Frontal cortex (tissue), 3 donors: ENCODE measurements at regions not wholly inside any gene's neighbourhood (a gene's known extent, or its start where the extent isn't known, plus 50 kb on each side); places are given as distances from the start of the nearest gene placed in this dataset.

Source experiments
- DNase-seq, 2 donors: peaks; one replicate each; pipeline ENCODE4 v3.0.0; 2012; ENCODE audit warnings: low spot score in 2 of 2
- FAIRE-seq: peaks from 2 replicates; lab custom pipeline; 2012; peaks lifted over from hg19 to GRCh38; lab: Jason Lieb, UNC
- donor health status: control.
- donor health status: control.
- donor health status: control.

DNA sequence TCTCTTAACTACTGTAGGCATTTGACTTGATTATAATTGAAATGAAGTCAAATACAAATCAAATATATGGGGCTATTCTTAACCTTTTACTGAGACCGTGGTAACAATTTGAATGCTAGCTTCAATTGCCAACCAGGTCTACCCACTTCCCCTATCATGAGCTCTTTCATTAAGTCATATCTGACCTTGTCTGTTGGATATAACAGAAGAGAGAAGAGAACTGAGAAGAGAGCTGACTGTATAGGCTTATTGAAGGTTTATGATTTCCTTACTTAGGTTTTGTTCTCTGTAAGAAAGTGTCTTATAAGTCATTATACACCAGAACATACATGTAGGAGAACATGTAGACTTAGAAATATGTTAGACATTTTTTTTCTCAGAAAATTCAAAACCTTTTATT, 549.4 kb downstream of the COL12A1 start:
- FAIRE-seq = no peak

DNA sequence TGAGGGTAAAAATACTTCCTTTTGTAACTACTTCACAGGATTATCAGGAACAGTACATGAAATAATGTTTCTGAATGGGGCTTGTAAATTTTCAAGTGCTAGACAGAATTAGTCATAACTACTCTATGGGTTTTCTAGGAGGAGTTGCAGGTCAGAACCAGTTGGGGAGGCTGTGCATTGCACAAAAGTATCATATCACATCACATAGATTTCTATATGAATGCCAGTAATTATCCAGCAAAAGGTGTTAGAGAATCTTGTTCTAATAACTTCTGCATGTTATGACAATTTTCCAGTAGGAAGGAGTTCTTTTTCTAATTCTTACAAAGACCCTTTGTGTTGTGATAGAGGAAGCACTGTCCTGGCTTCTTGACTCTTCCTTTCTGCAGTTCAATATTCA, 551.6 kb downstream of the COL12A1 start:
- FAIRE-seq (no peak), DNase-seq (no peak)

More for the DNA sequence above, 549.4 kb downstream of the COL12A1 start:
- no peak for DNase-seq

DNA sequence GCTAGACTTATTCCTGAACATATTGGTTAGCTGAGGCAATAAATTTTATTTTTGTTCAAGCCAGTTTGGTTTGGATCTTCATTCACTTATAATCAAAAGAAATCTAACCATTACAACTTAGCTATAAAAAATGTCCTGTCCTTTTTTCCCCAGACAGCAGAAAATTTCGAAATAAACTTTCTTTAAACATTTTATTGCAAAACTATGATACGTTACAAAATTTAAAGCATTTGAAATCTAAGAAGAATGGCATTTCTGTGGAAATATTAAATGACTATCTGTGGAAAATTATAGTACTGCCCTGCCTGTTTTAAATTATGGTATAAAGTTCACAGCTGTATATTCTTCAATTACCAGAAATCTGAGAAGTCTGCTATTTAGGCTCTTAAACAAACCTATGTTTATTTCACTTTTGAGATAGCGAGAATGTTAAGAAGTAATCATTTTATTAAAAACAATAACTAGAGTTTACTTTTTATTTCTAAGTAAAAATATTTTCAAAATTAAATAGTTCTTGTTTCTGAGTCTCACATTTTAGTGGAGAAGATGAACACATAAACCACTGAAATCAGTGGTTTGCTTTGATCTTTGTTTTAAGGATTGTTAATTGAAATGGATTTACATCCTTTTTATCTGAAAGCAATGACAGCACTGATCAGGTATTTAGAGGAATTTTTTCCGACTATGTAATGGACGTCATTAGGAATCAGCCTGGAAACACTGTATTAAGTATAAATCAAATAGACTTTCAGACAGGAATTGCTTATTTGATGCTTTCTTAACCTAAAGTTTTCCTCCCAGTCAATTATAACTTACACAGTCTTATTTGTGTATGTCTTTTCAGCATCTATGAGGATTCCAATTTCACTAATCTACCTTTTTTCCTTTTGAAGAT, 553.7 kb downstream of the COL12A1 start:
- FAIRE-seq (no peak), DNase-seq (no peak)

DNA sequence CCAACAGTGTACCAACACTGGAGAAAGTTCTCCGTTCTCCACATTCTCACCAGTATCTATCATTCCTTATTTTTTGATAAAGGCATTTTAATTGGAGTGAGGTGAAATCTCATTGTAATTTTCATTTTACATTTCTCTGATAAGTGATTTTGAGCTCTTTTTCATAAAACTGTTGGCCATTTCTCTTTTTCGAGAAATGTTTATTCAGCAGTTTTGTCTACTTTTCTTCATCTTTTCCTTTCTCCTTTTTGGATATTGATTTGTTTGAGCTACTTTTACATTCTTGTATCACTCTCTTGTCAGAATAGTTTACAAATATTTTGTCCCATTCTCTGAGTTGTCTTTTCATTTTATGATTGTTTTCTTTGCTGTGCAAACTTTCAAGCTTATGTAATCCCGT, 555.2 kb downstream of the COL12A1 start:
- DNase-seq = no peak
- no peak for FAIRE-seq

DNA sequence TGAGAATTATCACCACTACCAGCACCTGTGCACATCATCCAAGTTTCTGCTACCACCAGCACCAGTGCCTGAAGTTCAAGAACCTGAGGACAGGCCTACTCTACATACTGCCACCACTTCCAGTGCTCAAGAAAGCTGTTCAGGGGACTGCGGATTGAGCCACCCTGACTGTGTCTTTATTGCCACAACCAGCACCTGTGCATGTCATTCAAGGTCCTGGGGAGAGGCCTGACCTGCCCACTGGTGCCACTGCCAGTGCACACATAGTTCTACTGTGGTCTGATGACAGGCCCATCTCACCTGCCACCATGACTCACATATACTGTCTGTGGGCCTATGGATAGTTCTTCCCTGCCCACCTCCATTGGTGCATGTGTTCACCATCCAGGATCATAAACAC, 559.4 kb downstream of the COL12A1 start:
- DNase-seq (no peak), FAIRE-seq (no peak)

DNA sequence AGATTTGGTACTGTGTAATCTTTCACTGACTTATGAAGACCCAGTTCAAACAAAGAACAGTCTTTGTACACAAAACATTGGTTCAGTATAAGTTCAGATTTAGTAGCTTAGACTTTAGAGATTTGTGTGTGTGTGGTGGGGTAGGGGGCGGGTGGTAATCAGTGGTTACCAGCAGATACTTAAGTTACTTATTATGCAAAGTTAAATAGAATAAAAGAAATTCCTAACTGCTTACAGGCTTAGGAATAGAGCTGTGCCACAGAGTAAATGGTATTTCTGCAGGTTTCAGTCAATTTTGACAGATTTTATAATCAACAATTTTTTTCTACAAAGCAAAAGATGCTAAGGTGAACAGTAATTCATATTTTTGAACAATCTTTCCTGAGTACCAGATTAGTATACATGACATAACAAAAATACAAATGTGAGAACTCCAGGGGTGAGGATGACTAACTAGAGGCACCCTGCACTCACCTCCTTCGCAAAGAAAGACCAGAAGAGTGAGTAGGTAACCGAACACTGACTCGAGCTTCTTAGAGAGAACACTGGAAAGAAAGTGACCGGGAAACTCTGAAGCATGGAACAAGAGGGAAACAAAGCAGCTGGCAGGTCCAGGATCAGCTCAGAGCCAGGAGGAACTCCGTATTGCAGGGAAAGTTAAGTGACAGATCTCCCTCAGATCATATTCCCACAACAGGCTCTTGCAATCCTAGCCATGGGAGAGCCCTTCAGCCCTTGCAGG, 560.6 kb downstream of the COL12A1 start:
- FAIRE-seq (no peak), DNase-seq (no peak)

DNA sequence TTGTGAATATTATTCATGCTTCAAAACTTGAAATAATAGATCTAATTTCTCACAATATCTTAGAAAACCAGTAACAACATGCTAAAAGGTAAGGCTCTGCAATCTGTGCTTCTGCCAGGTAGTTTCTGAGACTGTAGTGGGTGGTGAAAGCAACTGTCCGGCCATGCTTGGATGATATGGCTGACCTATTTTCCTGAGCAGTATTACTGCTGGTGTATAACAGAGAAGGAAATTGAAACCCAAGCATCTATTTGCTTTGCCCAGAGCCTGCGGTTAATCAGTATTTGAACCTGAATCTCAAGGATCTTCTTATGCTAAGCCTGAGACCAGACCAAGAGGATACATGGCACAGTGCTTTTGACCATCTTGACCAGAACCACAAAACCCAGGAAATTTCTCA, 563.8 kb downstream of the COL12A1 start:
- FAIRE-seq = no peak
- DNase-seq = no peak

DNA sequence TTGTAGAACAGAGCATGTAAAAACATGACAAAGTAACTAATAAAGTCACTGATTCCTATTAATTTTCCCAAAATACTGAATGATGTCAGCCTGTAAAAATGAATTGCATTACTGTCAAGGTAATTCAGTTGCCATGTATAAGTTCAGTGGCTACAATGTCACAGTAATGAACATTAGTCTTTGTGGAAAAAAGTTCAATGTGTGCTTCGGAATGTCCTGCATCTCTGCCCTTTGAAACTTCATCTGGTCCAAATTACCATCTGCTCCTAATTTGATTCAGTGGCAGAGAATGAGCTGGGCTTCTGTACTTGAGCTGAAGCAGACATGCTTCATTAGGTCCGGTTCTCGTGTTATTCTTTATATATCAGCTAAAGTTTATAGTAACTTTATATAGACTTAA, 567.4 kb downstream of the COL12A1 start:
- DNase-seq (no peak), FAIRE-seq (no peak)

DNA sequence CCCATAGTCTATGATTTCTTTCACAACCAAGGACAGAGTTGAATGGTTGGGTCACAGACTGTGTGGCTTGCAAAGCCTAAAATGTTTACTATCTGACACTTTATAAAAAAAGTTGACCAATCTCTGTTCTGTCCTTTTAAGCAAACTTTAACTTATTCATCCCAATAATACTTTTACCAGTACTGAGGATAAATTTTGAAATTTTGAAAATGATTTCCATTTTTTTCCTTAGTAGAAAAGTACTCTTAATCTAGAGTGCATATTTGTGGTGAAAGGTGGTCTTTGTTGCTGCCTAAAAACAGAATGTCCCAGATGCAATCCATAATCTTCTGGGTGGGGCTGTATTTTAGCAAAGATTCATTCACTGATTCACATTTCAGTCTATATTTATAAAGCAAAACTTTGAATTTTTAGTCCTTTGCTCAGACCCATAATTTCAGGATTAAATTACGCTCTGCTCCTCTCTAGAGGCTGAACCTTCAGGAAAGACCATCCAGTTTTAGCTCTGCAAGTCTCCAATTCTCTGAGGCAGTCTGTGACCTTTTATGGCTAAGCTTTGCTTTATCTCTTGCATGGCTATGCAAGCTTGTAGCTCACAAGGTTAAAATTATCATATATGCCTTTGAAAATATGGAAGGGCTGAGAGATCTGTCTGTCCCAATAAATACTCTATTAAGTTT, 573.5 kb downstream of the COL12A1 start:
- FAIRE-seq = no peak
- no peak for DNase-seq

DNA sequence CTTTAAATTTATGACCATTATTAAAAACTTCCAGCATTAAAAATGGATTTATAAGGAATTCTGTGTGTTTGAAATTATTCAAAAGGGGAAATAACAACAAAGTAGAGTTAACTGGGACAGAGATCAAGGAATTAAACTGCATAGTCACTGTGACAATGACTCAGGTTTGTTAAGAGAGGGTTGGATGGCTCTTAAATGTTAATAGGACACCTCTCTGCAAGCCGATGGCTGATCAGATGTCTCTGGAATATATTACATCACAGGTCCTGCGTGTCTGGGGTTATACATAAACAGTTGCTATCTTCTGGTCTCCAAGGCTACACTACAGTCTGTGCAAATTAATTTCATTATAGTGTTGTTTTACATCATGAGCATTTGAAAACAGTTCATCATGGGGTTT, 574.3 kb downstream of the COL12A1 start:
- no peak for DNase-seq

DNA sequence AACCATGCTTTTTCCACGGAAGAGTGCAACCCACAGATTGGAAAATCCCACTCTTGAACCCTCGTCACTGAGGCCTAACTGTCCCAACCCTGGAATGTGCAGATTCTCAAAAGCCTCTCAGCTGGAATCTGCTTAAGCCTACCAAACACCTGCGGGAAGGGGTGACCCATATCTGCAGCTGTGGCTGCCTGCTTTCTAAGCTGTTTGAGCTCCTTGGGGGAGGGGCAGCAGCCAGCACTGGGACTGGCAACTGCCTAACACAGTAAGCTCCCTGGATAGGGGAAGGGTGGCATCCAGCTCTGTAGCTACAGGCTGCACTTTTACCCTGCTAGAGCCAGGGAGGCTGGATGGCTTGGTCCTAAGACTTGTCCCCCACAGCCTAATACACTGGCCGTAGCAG, 579.6 kb downstream of the COL12A1 start:
- DNase-seq (no peak), FAIRE-seq (no peak)

More for the DNA sequence above, 574.3 kb downstream of the COL12A1 start:
- FAIRE-seq = no peak

DNA sequence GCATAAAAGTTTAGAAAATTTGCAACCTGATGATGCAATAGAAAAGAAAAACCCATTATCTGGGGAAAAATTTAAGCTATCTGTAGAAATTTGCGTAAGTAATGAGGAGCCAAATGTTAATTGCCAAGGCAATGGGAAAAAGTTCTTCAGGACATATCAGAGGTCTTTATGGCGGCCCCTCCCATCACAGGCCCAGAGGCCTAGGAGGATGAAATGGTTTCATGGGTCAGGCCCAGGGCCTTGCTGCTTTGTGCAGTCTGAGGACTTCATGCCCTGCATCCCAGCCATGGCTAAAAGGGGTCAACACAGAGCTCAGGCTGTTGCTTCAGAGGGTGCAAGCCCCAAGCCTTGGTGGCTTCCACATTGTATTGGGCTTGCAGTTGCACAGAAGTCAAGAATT, 582.8 kb downstream of the COL12A1 start:
- FAIRE-seq (no peak), DNase-seq (no peak)

DNA sequence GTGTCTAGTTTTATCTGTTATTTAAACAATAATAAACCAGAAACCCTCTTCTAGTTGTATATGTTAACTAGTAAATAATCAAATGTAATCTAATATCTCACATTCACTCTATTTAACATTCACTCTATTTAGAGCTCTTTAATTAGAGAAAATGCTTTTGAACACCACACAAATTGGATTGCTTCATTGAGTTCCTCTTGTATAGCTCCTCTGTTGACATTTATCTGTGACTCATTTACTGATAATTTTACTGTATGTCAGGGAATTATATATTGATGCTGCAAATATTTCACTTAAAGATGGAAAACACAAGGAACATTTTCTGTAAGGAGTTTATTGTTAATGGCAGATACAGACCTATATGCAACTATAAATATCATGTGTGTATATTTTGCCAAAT, 594.6 kb downstream of the COL12A1 start:
- FAIRE-seq (no peak), DNase-seq (no peak)

DNA sequence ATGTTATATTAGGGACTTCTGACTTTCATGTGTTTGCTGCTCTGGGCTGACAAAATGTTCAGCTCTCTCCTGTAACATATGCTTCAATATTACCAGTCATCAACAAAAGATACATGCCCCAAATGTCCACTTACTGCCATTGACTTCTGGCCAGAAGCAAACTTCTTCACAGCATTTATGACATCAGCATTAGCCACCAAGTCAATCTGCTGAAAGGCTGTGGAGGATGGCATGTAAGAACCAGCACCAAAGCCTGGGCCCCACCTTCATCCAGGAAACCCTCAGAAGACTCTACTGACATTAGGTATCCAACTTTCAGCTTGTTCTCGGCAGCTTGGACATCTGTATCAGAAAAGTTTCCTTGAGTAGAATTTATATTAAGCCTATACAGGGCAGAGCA, 595.5 kb downstream of the COL12A1 start:
- FAIRE-seq = no peak
- DNase-seq = no peak

DNA sequence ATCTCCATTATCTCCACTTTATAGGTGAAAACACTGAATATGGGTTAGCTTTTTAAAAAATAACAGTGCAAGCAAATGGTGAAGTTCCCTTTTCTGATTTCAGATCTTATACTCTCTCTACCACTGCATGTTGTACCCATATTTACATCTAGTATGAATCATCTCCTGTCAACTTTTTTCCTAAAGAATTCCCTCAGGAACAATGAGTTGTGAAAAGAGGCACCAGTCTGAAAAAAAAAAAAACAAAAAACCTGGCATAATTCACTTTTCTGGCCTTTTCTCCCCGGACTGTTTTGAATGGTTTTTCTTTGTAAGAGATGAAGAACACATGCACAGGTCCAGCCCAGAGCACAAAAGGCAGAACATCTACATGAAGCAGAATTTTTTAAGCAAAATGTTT, 596.0 kb downstream of the COL12A1 start:
- FAIRE-seq (no peak), DNase-seq (no peak)

DNA sequence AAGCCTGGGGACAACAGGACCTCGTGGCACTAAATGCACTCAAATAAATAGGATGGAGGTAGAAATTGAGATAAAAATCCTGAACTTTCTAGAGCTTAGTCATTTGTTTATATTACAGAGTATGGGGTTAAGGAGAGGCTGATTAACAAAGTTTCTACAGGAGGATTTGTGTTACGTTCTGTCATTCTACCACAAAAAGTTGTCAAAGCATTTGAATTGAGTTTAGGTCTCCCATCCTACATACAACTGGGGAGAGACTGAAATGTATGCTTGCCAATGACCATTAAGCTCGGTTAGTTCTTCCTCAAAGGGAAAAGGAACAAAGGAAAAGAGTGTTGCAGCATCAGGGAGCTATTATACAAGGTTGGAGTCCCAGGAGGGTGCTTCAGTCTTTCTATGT, 597.9 kb downstream of the COL12A1 start:
- FAIRE-seq = no peak
- no peak for DNase-seq

DNA sequence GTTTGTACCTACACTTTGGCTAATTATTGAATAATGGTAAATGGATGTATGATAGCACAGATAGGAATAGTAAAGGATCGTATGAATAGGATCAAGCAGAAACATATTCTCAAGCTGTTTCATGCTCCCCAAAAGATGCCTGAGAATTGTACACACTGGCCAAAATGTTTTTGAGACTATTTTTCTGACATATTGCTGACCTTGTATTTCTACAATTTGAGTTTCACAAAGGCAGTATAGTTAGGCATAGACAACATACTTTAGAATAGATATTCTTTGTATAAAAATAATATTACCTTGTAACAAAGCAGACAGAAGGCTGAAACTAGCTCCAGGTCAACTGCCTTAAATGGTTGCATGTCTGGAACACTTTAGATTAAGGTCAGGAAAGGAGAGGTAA, 598.4 kb downstream of the COL12A1 start:
- FAIRE-seq = no peak

DNA sequence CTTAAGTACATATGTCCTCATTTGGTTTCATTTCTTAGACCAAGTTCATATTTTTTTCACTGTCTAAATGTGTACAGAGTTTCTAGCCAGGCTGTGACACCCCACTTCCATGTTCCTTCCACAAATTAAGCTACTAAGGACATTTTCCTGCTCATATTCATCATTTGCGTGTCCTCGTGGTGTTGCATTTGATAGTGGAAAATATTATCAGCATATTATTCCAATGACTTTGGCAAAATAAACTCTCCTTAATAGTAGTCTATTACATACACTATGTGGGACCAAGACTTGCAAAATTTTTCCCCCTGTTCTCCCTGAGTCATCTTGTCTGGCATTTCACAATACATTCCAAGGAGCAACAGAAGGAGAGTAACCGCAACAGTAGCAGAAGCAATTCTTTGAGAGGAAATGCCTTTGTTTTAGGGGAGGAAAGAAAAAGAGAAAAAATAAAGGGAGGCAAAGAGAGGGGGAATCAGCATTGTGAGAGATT, 599.2 kb downstream of the COL12A1 start:
- DNase-seq (no peak), FAIRE-seq (no peak)

More for the DNA sequence above, 598.4 kb downstream of the COL12A1 start:
- no peak for DNase-seq

DNA sequence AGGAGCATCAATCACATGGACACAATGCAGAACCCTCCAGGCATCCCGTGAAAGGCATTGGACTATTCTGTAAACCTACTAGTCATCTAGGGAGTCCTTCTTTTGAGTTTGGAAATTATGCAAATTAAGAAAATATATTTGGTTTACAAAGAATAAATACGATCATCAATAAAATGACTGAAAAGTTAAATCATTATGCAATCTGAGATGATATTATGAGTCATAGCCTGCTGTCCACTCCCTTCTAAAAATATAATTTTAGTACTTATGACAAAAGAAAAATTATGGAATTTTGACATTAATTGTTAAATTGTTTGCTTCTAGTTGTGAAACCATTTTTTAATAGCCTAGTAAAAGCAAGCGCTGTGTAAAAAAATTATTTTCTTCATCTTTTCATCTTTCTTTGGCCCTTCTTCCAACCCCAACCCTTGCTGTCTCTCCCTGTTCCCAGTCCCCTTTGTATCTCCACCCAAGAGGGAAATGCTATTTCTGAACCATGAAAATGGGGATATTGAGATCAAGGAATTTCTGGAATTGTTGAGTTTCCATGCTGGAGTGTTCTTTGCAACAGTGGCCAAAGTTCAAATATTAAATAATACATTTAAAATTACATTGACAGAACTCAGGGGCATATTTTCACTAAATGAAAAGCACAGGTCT, 599.8 kb downstream of the COL12A1 start:
- DNase-seq (no peak), FAIRE-seq (no peak)

DNA sequence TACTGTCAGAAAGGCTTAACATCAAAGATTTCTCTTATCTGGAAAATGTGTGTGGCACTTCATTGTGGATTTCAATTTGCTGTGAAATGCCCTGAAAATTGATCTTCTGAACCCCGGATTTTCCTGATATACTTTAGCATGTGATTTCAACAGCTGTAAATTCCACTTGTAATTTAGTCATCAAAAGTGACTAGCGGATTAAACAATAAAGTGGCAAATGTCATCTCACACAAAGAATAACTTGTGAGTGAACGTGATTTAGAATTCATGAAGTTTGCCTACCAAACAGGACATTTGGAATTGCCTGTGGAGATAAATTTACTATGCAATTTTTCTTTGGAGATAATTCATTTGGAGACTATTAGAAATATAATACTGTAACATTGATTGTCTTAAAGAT, 601.6 kb downstream of the COL12A1 start:
- no peak for FAIRE-seq

More for the DNA sequence above, 601.6 kb downstream of the COL12A1 start:
- no peak for DNase-seq
